Heart left ventricle (tissue), 16 donors: ENCODE measurements at regions not wholly inside any gene's neighbourhood (a gene's known extent, or its start where the extent isn't known, plus 50 kb on each side); places are given as distances from the start of the nearest gene placed in this dataset.

ENCODE experiments used
- ATAC-seq, 4 donors: fragments of 200-7000 bp; cut with Tn5 transposase; one replicate each; pipeline ENCODE4 v1.9.1; 2020 to 2022; ENCODE audit warnings: moderate library complexity in 4 of 4, mild to moderate bottlenecking in 3 of 4, moderate number of reproducible peaks in 1 of 4
- DNase-seq, 5 donors: peaks; one replicate each; pipeline ENCODE4 v3.0.0-alpha.2; 2020
- H3K27ac ChIP-seq, 12 donors: fragments of 200-600 bp; sonication (generic) in 4 of 12; one replicate each; pipeline versions ENCODE4 v1.5.0 to v1.8.0; 2016 to 2022; ENCODE audit warnings: mild to moderate bottlenecking in 2 of 12
- H3K27me3 ChIP-seq, 9 donors: fragments of 200-600 bp; sonication (generic) in 2 of 9; one replicate each; pipeline versions ENCODE4 v1.5.1 to v1.8.0; 2016 to 2022; ENCODE audit warnings: mild to moderate bottlenecking in 3 of 9
- H3K36me3 ChIP-seq, 9 donors: fragments of 200-600 bp; sonication (generic) in 2 of 9; one replicate each; pipeline versions ENCODE4 v1.5.0 to v1.8.0; 2018 to 2022; ENCODE audit warnings: mild to moderate bottlenecking in 2 of 9
- H3K4me1 ChIP-seq, 12 donors: fragments of 200-600 bp; sonication (generic) in 4 of 12; one replicate each; pipeline versions ENCODE4 v1.5.0 to v1.8.0; 2016 to 2022; ENCODE audit warnings: mild to moderate bottlenecking in 3 of 12
- H3K4me3 ChIP-seq, 12 donors: fragments of 200-600 bp; sonication (generic) in 4 of 12; one replicate each; pipeline versions ENCODE4 v1.5.0 to v1.8.0; 2017 to 2022; ENCODE audit warnings: mild to moderate bottlenecking in 9 of 12, moderate library complexity in 4 of 12
- H3K9me3 ChIP-seq, 12 donors: fragments of 200-600 bp; sonication (generic) in 4 of 12; one replicate each; pipeline versions ENCODE4 v1.5.0 to v1.8.0; 2016 to 2022; ENCODE audit warnings: mild to moderate bottlenecking in 1 of 12
- POLR2A ChIP-seq, 2 donors: fragments of 450-650 bp; IDR thresholded peaks; one replicate each; pipeline ENCODE4 v1.6.1; 2017; ENCODE audit warnings: antibody characterized with exemption in 2 of 2, mild to moderate bottlenecking in 2 of 2, moderate library complexity in 2 of 2
- WGBS, 4 donors: extraction: QIAGEN DNeasy Blood & Tissue Kit in 2 of 4; methylation state at CpG; one replicate each; pipeline versions ENCODE4 v1.1.5 to v1.1.7; 2013 to 2018; 5-methylcytosine and 5-hydroxymethylcytosine counted together
- intact Hi-C, 10 donors: fragments of 100-400 bp; cut with DNase I; formaldehyde crosslinking; loops; one replicate each; pipeline versions ENCODE4 v1.11.1 to v1.14.2; 2022
- TF ChIP-seq, protein P1 (sequence below), 12 donors: fragments of 200-600 bp; sonication (generic) in 4 of 12; IDR thresholded peaks; one replicate each; pipeline versions ENCODE4 v1.5.0 to v1.8.0; 2018 to 2022; ENCODE audit warnings: antibody characterized with exemption in 12 of 12, mild to moderate bottlenecking in 5 of 12
- donor health status: ischemic (EF 13 %, LVEDD 7.1; RV severe dilation, severe dysfunction).
- donor health status: healthy with polysubstance abuse.
- donor health status: DM: no; HTN: yes; CAD: no.
- donor health status: DM: no; HTN: no; CAD: no.
- donor health status: ischemic (EF 25% LVEDD 6.9; RV normal size, moderate dysfunction).
- donor health status: ischemic (EF 25% LVEDD 5.7; RV mildly dilated, moderate dysfunction).
- donor health status: healthy.
- donor health status: DM: yes; HTN: yes; CAD: no.
- donor health status: ischemic (EF 35%, LVEDD 5.7; RV mildly dilated, moderate dysfunction).
- donor health status: nonischemic (EF 11% LVEDD 7.7; RV severe dilation, severe dysfunction).
- donor health status: DM: yes; HTN: yes; CAD: no.
- donor health status: PGD.
- donor health status: ischemic (EF 29% LVEDD 5.4; RV normal size, mild dysfunction).
- donor health status: nonischemic (EF 23%, LVEDD 6.1; RV moderate dilation, normal function).

GRCh38 chr9:107650995-107651394 lies 161.4 kb upstream of the KLF4 start:
- DNase-seq (no peak), ATAC-seq (no peak)
- no peaks in the 10 kb centered on the region for H3K36me3 ChIP-seq
- no peaks in the 10 kb centered on the region for H3K27me3 ChIP-seq
- H3K4me1 ChIP-seq = peaks cover 0 to 14% (median under 1%) of the 10 kb centered on the region in 12 donors
- H3K4me3 ChIP-seq = no peak overlapping the region
- 92 to 97% (median 93%) methylated on average over 3 of the region's 3 CpGs for WGBS, 4 donors
- no peak for TF ChIP-seq POLR2A (IDR thresholded peaks at IDR 0.05)
- TF ChIP-seq, protein P1, sequence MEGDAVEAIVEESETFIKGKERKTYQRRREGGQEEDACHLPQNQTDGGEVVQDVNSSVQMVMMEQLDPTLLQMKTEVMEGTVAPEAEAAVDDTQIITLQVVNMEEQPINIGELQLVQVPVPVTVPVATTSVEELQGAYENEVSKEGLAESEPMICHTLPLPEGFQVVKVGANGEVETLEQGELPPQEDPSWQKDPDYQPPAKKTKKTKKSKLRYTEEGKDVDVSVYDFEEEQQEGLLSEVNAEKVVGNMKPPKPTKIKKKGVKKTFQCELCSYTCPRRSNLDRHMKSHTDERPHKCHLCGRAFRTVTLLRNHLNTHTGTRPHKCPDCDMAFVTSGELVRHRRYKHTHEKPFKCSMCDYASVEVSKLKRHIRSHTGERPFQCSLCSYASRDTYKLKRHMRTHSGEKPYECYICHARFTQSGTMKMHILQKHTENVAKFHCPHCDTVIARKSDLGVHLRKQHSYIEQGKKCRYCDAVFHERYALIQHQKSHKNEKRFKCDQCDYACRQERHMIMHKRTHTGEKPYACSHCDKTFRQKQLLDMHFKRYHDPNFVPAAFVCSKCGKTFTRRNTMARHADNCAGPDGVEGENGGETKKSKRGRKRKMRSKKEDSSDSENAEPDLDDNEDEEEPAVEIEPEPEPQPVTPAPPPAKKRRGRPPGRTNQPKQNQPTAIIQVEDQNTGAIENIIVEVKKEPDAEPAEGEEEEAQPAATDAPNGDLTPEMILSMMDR (IDR thresholded peaks at IDR 0.05) = no peak
- intact Hi-C loops = loop anchor here in 1 of 10 donors (10.0 kb wide), 1 partner anchor 624 kb away; no protein-coding TSS in a partner anchor
- H3K9me3 ChIP-seq = no peaks in the 10 kb centered on the region
- H3K27ac ChIP-seq = no peak overlapping the region

- intact Hi-C loops = loop anchor here in 1 of 10 donors (10.0 kb wide), 1 partner anchor 624 kb away; no protein-coding TSS in a partner anchor
- no peak for DNase-seq
- Histone ChIP-seq H3K9me3 (no peaks in the 10 kb centered on the region), H3K27ac (no peak overlapping the region), H3K4me3 (no peak overlapping the region), H3K36me3 (no peaks in the 10 kb centered on the region), H3K27me3 (no peaks in the 10 kb centered on the region), H3K4me1 (peaks cover 0 to 21% (median 8%) of the 10 kb centered on the region in 12 donors)
- WGBS, 4 donors = 96 to 98% (median 96%) methylated on average over 4 of the region's 4 CpGs
- ATAC-seq = no peak
- TF ChIP-seq, protein P1 (IDR thresholded peaks at IDR 0.05) = no peak
- no peak for TF ChIP-seq POLR2A (IDR thresholded peaks at IDR 0.05)
Observed at GRCh38 chr9:107650321-107650720, 160.8 kb upstream of the KLF4 start.

DNA sequence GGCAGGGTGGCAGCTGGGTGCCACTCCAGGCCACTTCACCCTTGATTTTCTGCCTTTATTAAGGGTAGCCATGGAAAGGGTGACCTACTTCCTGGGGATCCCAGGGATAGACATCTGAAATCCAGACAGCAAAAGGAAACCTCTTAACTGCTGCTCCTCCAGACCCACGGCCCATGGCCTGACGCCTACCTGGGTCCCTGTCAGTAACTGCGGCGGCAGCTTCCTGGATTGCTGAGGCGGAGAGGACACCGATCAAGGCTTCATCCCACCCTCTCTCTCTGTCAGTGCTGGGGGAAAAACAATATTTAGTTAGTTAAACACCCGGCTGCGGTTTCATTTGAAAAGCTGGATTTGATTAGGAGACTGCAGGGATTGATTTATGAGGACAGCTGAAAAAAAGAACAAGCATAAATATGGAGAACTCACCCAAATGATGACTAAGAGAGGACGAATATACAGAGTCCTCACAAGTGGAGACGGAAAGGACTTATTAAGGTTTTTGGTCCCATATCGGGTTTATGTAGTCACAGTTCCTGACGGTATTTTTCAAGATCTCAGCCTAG lies 158.7 kb upstream of the KLF4 start:
- H3K4me1 ChIP-seq = peaks cover 0 to 21% (median 13%) of the 10 kb centered on the region in 12 donors
- H3K36me3 ChIP-seq = no peaks in the 10 kb centered on the region
- TF ChIP-seq POLR2A (IDR thresholded peaks at IDR 0.05) = no peak
- TF ChIP-seq, protein P1 (IDR thresholded peaks at IDR 0.05) = no peak
- H3K9me3 ChIP-seq = no peaks in the 10 kb centered on the region
- intact Hi-C loops = loop anchor here in 3 of 10 donors (10.0 kb wide), 4 partner anchors 63 to 507 kb away; no protein-coding TSS in a partner anchor
- H3K27me3 ChIP-seq = no peaks in the 10 kb centered on the region
- WGBS, 4 donors = 91 to 95% (median 94%) methylated on average over 12 of the region's 12 CpGs
- no peak for DNase-seq
- no peak for ATAC-seq
- no peak overlapping the region for H3K4me3 ChIP-seq
- H3K27ac ChIP-seq = no peak overlapping the region

DNA sequence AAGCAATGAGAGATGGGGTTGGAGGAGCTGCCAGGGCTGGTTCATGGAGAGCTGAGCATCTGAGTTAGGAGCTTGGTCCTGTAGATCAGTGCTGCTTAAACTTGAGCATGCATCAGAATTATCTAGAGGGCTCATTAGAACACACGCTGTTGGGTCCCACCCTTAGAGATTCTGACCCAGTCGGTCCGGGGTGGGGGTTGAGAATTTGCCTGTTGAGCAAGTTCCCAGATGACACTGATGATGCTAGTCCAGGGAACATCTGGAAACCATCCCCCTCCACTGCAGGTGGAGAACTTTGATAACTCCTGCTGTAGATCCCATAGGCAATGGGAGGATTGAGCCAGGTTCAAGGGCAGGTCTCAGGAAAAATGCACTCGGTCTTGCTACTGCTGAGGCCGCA lies 158.0 kb upstream of the KLF4 start:
- Histone ChIP-seq H3K36me3 (no peaks in the 10 kb centered on the region), H3K4me1 (peaks cover 0 to 21% (median 13%) of the 10 kb centered on the region in 12 donors), H3K4me3 (no peak overlapping the region), H3K9me3 (no peaks in the 10 kb centered on the region), H3K27me3 (no peaks in the 10 kb centered on the region), H3K27ac (no peak overlapping the region)
- ATAC-seq (no peak), DNase-seq (no peak)
- 87 to 93% (median 90%) methylated on average over 5 of the region's 5 CpGs for WGBS, 4 donors
- intact Hi-C loops = loop anchor here in 3 of 10 donors (10.0 kb wide), 4 partner anchors 63 to 507 kb away; no protein-coding TSS in a partner anchor
- TF ChIP-seq POLR2A (IDR thresholded peaks at IDR 0.05) = no peak
- TF ChIP-seq, protein P1 (IDR thresholded peaks at IDR 0.05) = no peak
